Left hindlimb (tissue), 1 donor: ENCODE measurements at regions not wholly inside any gene's neighbourhood (a gene's known extent, or its start where the extent isn't known, plus 50 kb on each side); places are given as distances from the start of the nearest gene placed in this dataset.

Source experiments
- DNase-seq: peaks from one replicate; pipeline ENCODE4 v3.0.0-alpha.2; 2018

- DNase-seq, result peak; percentile 57
These were observed 50.7 kb upstream of the PNMA8B start for GRCh38 chr19:46546194-46546896.

GRCh38 chr19:46550684-46551083 lies 50.4 kb upstream of the CALM3 start:
- DNase-seq, result no peak

DNA sequence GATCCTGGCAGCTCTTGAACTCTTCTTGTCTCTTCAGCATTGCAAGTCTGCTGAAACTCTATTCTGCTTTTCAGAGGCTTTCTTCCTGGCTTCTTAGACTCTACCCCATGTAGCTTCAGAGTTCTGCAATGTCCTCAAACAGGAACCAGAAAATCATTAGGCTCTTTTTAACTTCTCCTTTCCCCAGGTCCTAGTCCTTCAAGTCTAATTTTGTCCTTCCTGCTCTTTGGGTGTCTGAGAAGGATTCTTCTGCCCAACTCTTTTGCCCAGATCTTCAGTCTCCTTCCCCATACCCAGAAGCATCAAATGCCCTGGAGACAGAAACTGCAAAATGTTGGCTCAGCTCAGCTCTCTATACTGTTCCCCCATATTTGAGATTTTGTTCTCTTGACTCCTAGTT lies 50.0 kb upstream of the CALM3 start:
- no peak for DNase-seq
